Liver (tissue), 8 donors: ENCODE measurements at regions not wholly inside any gene's neighbourhood (a gene's known extent, or its start where the extent isn't known, plus 50 kb on each side); places are given as distances from the start of the nearest gene placed in this dataset.

Source experiments
- DNase-seq: peaks from one replicate; pipeline ENCODE4 v3.0.0-alpha.2; 2017; ENCODE audit warnings: low spot score
- H3K27ac ChIP-seq, 2 donors: one replicate each; pipeline ENCODE4 v1.7.0; 2013; ENCODE audit warnings: inconsistent platforms in 2 of 2, low read length in 2 of 2, control low read depth in 1 of 2, low read depth in 1 of 2, mild to moderate bottlenecking in 1 of 2
- H3K27me3 ChIP-seq, 4 donors: one replicate each; pipeline versions ENCODE4 v1.6.1 to v1.7.0; 2013; ENCODE audit warnings: low read length in 3 of 4, inconsistent platforms in 1 of 4, mild to moderate bottlenecking in 1 of 4, moderate library complexity in 1 of 4; ENCODE audit not compliant: control insufficient read depth in 4 of 4, insufficient read depth in 4 of 4
- H3K36me3 ChIP-seq, 4 donors: one replicate each; pipeline versions ENCODE4 v1.6.1 to v1.7.0; 2013; ENCODE audit warnings: low read length in 3 of 4, mild to moderate bottlenecking in 3 of 4, low read depth in 1 of 4, moderate library complexity in 1 of 4; ENCODE audit not compliant: control insufficient read depth in 4 of 4, insufficient read depth in 3 of 4
- H3K4me1 ChIP-seq, 4 donors: one replicate each; pipeline versions ENCODE4 v1.6.1 to v1.7.0; 2013; ENCODE audit warnings: low read length in 3 of 4, mild to moderate bottlenecking in 3 of 4, moderate library complexity in 1 of 4; ENCODE audit not compliant: control insufficient read depth in 4 of 4, insufficient read depth in 4 of 4
- H3K4me3 ChIP-seq, 3 donors: one replicate each; pipeline versions ENCODE4 v1.6.1 to v1.7.0; 2013; ENCODE audit warnings: low read length in 3 of 3, control low read depth in 1 of 3, low read depth in 1 of 3, mild to moderate bottlenecking in 1 of 3
- H3K9ac ChIP-seq, 2 donors: one replicate each; pipeline ENCODE4 v1.7.0; 2013; ENCODE audit warnings: low read length in 2 of 2, mild to moderate bottlenecking in 2 of 2, moderate library complexity in 2 of 2, control low read depth in 1 of 2, low read depth in 1 of 2
- H3K9me3 ChIP-seq, 4 donors: one replicate each; pipeline versions ENCODE4 v1.6.1 to v1.7.0; 2013; ENCODE audit warnings: low read length in 3 of 4; ENCODE audit not compliant: control insufficient read depth in 4 of 4
- CTCF ChIP-seq: fragments of 150-350 bp; IDR thresholded peaks from 2 replicates; pipeline ENCODE4 v1.5.1; 2017; ENCODE audit warnings: improper control_type of control experiment, low read depth, low read length; ENCODE audit not compliant: missing input control
- EGR1 ChIP-seq, 2 donors: IDR thresholded peaks; 2 replicates each; pipeline ENCODE4 v1.6.1; 2016 to 2018; ENCODE audit warnings: antibody characterized with exemption in 2 of 2, low read depth in 2 of 2
- FOXA1 ChIP-seq: IDR thresholded peaks from 2 replicates; pipeline ENCODE4 v1.6.1; 2016; ENCODE audit warnings: antibody characterized with exemption
- FOXA2 ChIP-seq: IDR thresholded peaks from 2 replicates; pipeline ENCODE4 v1.6.1; 2016; ENCODE audit warnings: antibody characterized with exemption
- GABPA ChIP-seq, 2 donors: IDR thresholded peaks in 1 of 2; conservative IDR thresholded peaks in 1 of 2; 2 replicates each; pipeline ENCODE4 v1.6.1; 2016; ENCODE audit warnings: antibody characterized with exemption in 2 of 2, mild to moderate bottlenecking in 1 of 2, moderate library complexity in 1 of 2
- HNF4A ChIP-seq, 2 donors: conservative IDR thresholded peaks; 2 replicates each; pipeline ENCODE4 v1.6.1; 2016; ENCODE audit warnings: antibody characterized with exemption in 2 of 2, mild to moderate bottlenecking in 2 of 2
- HNF4G ChIP-seq: IDR thresholded peaks from 2 replicates; pipeline ENCODE4 v1.6.1; 2016; ENCODE audit warnings: antibody characterized with exemption
- JUND ChIP-seq, 2 donors: IDR thresholded peaks; 2 replicates each; pipeline ENCODE4 v1.6.1; 2016; ENCODE audit warnings: antibody characterized with exemption in 2 of 2
- MAX ChIP-seq: IDR thresholded peaks from 2 replicates; pipeline ENCODE4 v1.6.1; 2016; ENCODE audit warnings: antibody characterized with exemption
- NR2F2 ChIP-seq: IDR thresholded peaks from 2 replicates; pipeline ENCODE4 v1.6.1; 2016; ENCODE audit warnings: antibody characterized with exemption
- RAD21 ChIP-seq, 2 donors: IDR thresholded peaks; 2 replicates each; pipeline ENCODE4 v1.6.1; 2016; ENCODE audit warnings: antibody characterized with exemption in 2 of 2, mild to moderate bottlenecking in 2 of 2
- RXRA ChIP-seq, 2 donors: IDR thresholded peaks; 2 replicates each; pipeline ENCODE4 v1.6.1; 2017 to 2018; ENCODE audit warnings: antibody characterized with exemption in 2 of 2, mild to moderate bottlenecking in 1 of 2
- SP1 ChIP-seq: IDR thresholded peaks from 2 replicates; pipeline ENCODE4 v1.6.1; 2018; ENCODE audit warnings: antibody characterized with exemption, mild to moderate bottlenecking
- TAF1 ChIP-seq: conservative IDR thresholded peaks from 2 replicates; pipeline ENCODE4 v1.6.1; 2016; ENCODE audit warnings: antibody characterized with exemption, mild to moderate bottlenecking
- WGBS: extraction: QIAGEN DNeasy Blood & Tissue Kit; methylation state at CpG from one replicate; pipeline ENCODE4 v1.1.7; 2013; 5-methylcytosine and 5-hydroxymethylcytosine counted together
- TF ChIP-seq, protein P1 (sequence below): IDR thresholded peaks from 2 replicates; pipeline ENCODE4 v1.6.1; 2016; ENCODE audit warnings: antibody characterized with exemption, mild to moderate bottlenecking
- TF ChIP-seq, protein P2 (sequence below): IDR thresholded peaks from 2 replicates; pipeline ENCODE4 v1.6.1; 2016; ENCODE audit warnings: antibody characterized with exemption
- TF ChIP-seq, protein P3 (sequence below): IDR thresholded peaks from 2 replicates; pipeline ENCODE4 v1.6.1; 2016; ENCODE audit warnings: antibody characterized with exemption
- donor health status: healthy.
- donor health status: healthy.
- donor health status: healthy.
- donor health status: healthy.
- donor health status: healthy.

GRCh38 chr11:109109150-109109549, 312.8 kb upstream of the C11orf87 start:
- Histone ChIP-seq H3K9me3 (no peaks in the 10 kb centered on the region), H3K27me3 (no peaks in the 10 kb centered on the region), H3K4me3 (no peak overlapping the region), H3K4me1 (no peaks in the 10 kb centered on the region), H3K36me3 (no peaks in the 10 kb centered on the region), H3K27ac (no peak overlapping the region), H3K9ac (no peak overlapping the region)
- TF ChIP-seq RXRA (IDR thresholded peaks at IDR 0.05) (no peak), HNF4G (no peak), NR2F2 (no peak), MAX (no peak), SP1 (no peak), FOXA2 (no peak)
- TF ChIP-seq, protein P1, sequence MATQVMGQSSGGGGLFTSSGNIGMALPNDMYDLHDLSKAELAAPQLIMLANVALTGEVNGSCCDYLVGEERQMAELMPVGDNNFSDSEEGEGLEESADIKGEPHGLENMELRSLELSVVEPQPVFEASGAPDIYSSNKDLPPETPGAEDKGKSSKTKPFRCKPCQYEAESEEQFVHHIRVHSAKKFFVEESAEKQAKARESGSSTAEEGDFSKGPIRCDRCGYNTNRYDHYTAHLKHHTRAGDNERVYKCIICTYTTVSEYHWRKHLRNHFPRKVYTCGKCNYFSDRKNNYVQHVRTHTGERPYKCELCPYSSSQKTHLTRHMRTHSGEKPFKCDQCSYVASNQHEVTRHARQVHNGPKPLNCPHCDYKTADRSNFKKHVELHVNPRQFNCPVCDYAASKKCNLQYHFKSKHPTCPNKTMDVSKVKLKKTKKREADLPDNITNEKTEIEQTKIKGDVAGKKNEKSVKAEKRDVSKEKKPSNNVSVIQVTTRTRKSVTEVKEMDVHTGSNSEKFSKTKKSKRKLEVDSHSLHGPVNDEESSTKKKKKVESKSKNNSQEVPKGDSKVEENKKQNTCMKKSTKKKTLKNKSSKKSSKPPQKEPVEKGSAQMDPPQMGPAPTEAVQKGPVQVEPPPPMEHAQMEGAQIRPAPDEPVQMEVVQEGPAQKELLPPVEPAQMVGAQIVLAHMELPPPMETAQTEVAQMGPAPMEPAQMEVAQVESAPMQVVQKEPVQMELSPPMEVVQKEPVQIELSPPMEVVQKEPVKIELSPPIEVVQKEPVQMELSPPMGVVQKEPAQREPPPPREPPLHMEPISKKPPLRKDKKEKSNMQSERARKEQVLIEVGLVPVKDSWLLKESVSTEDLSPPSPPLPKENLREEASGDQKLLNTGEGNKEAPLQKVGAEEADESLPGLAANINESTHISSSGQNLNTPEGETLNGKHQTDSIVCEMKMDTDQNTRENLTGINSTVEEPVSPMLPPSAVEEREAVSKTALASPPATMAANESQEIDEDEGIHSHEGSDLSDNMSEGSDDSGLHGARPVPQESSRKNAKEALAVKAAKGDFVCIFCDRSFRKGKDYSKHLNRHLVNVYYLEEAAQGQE = no peak
- TF ChIP-seq, protein P2, sequence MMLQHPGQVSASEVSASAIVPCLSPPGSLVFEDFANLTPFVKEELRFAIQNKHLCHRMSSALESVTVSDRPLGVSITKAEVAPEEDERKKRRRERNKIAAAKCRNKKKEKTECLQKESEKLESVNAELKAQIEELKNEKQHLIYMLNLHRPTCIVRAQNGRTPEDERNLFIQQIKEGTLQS = no peak
- 49% methylated on average over 3 of the region's 3 CpGs for WGBS
- no peak for DNase-seq

GRCh38 chr11:109109571-109110315, 312.2 kb upstream of the C11orf87 start:
- Histone ChIP-seq H3K9ac (no peak overlapping the region), H3K4me1 (no peaks in the 10 kb centered on the region), H3K4me3 (no peak overlapping the region), H3K27me3 (no peaks in the 10 kb centered on the region), H3K27ac (no peak overlapping the region), H3K9me3 (no peaks in the 10 kb centered on the region), H3K36me3 (no peaks in the 10 kb centered on the region)
- DNase-seq = no peak
- TF ChIP-seq NR2F2 (no peak), HNF4A (conservative IDR thresholded peaks at IDR 0.05) (no peak), RXRA (IDR thresholded peaks at IDR 0.05) (no peak), SP1 (no peak), TAF1 (no peak), GABPA (IDR thresholded peaks at IDR 0.05 in 1 of 2, conservative IDR thresholded peaks at IDR 0.05 in 1 of 2) (no peak), JUND (IDR thresholded peaks at IDR 0.05) (no peak), FOXA1 (no peak), CTCF (no peak), HNF4G (no peak), RAD21 (IDR thresholded peaks at IDR 0.05) (no peak), EGR1 (IDR thresholded peaks at IDR 0.05; ENCODE audit: low read depth in 2 of 2) (no peak)
- TF ChIP-seq, protein P3, sequence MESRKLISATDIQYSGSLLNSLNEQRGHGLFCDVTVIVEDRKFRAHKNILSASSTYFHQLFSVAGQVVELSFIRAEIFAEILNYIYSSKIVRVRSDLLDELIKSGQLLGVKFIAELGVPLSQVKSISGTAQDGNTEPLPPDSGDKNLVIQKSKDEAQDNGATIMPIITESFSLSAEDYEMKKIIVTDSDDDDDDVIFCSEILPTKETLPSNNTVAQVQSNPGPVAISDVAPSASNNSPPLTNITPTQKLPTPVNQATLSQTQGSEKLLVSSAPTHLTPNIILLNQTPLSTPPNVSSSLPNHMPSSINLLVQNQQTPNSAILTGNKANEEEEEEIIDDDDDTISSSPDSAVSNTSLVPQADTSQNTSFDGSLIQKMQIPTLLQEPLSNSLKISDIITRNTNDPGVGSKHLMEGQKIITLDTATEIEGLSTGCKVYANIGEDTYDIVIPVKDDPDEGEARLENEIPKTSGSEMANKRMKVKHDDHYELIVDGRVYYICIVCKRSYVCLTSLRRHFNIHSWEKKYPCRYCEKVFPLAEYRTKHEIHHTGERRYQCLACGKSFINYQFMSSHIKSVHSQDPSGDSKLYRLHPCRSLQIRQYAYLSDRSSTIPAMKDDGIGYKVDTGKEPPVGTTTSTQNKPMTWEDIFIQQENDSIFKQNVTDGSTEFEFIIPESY = no peak
- TF ChIP-seq, protein P2 = no peak
- TF ChIP-seq, protein P1 = no peak
- 60% methylated on average over 5 of the region's 5 CpGs for WGBS
